H4 (cell line): ENCODE measurements at regions not wholly inside any gene's neighbourhood (a gene's known extent, or its start where the extent isn't known, plus 50 kb on each side); places are given as distances from the start of the nearest gene placed in this dataset.

ENCODE experiments used
- DNase-seq: peaks from one replicate; pipeline ENCODE4 v3.0.0-alpha.2; 2015; ENCODE audit warnings: low spot score

- DNase-seq: peak; percentile 37
These were observed 134.4 kb upstream of the SLC1A4 start for GRCh38 chr2:64854773-64855237.

- DNase-seq: no peak
These were observed 131.4 kb upstream of the SLC1A4 start for GRCh38 chr2:64857581-64858471.

GRCh38 chr2:64858541-64859311 lies 130.5 kb upstream of the SLC1A4 start:
- no peak for DNase-seq

DNA sequence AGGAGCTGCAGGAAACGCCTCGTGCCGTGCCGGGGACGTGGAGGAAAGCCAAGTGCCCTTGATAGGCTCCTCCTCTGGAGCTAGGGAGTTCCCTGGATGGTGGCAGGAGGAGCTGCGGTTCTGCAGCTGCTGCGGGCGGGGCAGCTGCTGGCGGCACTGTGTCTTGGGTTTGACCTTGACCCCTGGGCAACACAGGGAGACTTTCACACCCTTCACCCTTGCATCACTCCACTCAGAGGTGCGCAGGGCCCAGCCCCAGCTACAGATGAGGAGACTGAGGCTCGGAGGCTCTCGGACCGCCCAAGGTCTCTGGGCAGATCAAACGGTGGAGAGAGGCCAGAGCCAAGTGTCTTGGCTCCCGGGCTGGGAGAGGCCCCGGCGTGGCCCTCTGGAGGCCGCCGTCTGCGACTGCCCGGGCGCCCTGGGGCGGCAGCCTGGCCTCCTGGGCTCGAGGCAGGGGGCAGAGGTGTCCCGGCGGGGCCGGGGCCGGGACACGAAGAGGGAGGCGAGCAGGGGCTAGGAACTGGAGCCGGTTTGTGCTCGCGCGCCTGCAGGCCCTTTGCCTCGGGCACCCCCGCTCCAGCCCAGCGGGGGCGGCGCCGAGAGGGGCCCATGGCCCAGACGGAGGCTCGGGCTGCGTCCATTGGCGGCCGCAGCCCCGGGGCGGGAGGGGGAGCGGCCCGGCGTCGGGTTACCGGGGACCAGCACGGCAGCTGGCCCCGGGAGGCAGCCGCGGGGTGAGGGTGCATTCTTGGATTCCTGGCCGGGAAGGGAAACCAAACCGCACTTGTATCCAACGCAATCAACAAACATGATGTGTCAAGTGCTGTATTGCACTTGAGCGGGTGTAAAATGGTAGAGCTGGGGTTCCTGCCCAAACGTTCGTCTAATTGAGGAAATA lies 129.6 kb upstream of the SLC1A4 start:
- peak; percentile 93 for DNase-seq

GRCh38 chr2:64860276-64860885 lies 128.8 kb upstream of the SLC1A4 start:
- DNase-seq: no peak

DNA sequence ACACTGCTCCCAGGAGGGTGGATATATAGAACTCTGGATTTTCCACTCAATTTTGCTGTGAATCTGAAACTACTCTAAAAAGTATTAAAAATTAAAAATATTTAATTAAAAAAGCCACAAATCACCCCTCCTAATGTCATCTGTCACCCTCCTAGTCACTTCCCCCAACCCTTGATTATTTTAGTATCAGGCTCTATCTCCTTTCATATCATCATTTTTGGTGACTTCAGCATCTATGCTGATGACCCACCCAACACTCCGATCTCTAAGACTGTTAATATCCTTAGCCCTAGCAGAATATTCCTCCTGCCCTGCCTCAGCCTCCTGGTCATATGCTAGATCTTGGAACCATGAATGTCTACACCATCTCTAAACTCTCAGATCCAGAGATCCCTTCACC lies 128.3 kb upstream of the SLC1A4 start:
- DNase-seq: no peak

- DNase-seq: no peak
These were observed 127.5 kb upstream of the SLC1A4 start for GRCh38 chr2:64861452-64862397.

DNA sequence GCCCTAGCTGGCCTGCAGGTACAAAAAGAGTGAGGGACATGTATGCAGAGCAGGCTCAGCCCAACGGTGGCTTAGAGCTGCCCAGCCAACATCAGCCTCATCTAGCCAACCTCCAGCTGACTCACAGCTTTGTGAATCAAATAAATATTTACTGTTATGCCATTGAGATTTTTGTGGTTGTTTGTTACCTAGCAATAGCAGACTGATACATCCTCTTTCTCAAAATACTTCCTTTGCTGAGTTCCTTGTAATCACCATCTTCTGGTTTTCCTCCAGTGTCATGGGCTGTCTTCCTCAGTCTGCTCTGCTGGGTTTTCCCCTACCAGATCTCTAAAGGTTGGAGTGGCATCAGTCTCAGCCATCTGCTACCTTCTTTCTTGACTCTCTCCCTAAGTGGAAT lies 126.6 kb upstream of the SLC1A4 start:
- DNase-seq: no peak

GRCh38 chr2:64863097-64863820 lies 125.9 kb upstream of the SLC1A4 start:
- DNase-seq: no peak

GRCh38 chr2:64865073-64865830 lies 123.9 kb upstream of the SLC1A4 start:
- DNase-seq: peak; percentile 43

DNA sequence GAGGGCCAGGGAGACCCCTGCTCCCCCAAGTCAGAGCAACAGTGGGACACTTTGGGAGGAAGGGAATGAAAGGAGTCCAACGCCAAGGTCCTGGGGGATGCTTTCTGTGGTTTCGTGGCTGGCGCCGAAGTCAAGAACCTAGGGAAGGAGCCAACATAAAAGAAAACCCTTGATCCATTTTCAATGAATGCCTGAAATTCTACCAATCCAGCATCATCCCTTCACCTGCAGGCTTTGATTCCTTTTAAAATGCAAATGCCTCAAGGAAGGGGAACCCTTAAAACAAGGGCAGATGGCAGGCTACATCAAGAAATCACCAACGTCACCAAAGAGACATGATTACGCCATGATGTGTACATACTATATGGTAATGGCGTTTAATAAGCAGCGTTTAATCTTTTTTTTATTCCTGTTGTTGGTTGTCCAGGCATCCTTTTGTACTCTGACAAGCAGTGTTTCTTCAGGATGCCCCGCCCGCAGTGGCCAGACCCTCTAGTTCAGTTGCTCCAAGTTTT lies 123.3 kb upstream of the SLC1A4 start:
- no peak for DNase-seq

DNA sequence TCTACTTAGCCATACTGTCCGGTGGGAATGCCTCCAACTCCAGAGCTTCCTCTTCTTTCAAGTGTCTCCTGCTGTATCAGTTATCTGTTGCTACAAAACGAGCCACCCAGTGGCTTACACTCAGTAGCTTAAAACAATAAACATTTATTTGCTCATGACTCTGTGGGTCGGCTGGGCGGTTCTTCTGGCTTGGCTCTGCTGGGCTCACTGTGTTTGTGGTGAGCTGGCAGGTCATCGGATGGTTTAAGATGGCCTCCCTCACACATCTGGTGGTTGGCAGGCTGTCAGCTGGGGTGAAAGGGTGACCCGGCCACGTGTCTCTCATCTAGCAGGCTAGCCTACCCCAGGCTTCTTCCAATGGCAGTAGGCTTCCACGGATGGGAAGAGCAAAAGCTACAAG lies 122.4 kb upstream of the SLC1A4 start:
- peak; percentile 87 for DNase-seq

GRCh38 chr2:64867253-64867996 lies 121.8 kb upstream of the SLC1A4 start:
- DNase-seq: no peak

DNA sequence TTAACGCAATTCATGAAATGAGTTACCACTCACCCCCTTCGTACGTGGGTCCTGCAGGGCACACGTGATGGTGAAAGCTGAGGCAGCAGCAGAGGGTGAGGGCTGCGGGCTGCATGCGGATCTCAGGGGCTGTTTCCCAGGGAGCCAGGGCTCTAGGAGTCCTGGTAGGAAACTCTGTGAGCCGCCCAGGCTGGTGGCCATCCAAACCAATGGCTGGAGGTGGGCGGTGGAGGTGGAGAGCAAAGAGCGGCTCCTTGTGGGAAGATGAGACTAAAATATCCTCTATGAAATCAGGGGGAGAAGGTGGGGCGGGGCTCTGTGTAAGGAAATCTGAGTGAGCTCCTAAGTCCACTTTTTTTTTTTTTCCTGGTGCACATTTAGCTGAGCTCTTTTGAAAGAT lies 120.1 kb upstream of the SLC1A4 start:
- no peak for DNase-seq

DNA sequence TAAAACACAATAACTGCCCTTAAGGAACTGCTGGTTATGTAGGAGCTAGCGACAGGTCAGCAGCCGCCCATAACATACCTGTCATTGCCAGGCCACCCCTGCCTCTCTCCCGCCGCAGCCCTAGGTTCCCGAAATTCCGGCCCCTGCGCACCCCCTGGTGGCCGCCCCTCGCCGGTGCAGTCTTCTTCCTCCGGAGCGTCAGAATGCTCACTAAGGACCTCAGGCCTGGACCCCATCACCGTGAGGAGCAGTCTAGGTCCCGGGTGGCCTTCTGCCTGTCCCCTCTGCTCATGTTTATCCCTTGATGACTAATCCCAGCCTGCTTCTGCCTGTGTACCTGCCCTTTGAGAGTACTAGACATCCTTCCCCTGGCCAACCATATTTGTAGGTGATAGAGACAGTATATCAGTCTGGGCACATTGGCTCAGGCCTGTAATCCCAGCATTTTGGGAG lies 115.7 kb upstream of the SLC1A4 start:
- peak; percentile 34 for DNase-seq

- DNase-seq: no peak
These were observed 114.6 kb upstream of the SLC1A4 start for GRCh38 chr2:64874593-64874992.

- DNase-seq: no peak
These were observed 113.8 kb upstream of the SLC1A4 start for GRCh38 chr2:64875368-64875767.
